Hematopoietic multipotent progenitor cell treated with erythropoietin and hydrocortisone succinate and interleukin-3 and kit ligand, for 17 days (in vitro differentiated cells): ENCODE measurements at regions not wholly inside any gene's neighbourhood (a gene's known extent, or its start where the extent isn't known, plus 50 kb on each side); places are given as distances from the start of the nearest gene placed in this dataset.

Experiments
- DNase-seq: peaks from one replicate; pipeline ENCODE4 v3.0.0-alpha.2; 2015; ENCODE audit warnings: low spot score

GRCh38 chr13:50319635-50320255, 304.5 kb downstream of the KCNRG start:
- no peak for DNase-seq

GRCh38 chr13:50320271-50320862, 305.1 kb downstream of the KCNRG start:
- no peak for DNase-seq

- DNase-seq = no peak
These were observed 306.8 kb downstream of the KCNRG start for GRCh38 chr13:50322006-50322405.

- no peak for DNase-seq
These were observed 308.3 kb downstream of the KCNRG start for GRCh38 chr13:50323440-50324065.

DNA sequence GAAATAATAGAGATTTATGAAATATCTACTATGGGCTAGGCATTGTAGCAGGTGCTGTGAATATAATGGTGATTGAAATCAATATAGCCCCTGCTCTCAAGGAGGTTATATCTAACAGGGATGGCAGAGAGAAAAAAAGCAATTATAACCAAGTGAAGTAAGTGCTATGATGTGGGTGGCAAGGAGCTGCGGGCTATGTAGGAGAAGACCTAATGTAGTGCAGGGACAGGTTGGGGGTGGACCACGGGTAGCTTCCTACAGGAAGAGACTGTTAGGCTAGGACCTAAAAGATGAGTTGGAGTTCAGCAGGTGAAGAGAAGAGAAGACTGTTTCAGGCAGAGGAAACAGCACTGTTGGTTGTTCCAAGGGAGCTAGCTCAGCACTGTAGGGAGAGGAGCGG, 311.0 kb downstream of the KCNRG start:
- no peak for DNase-seq

DNA sequence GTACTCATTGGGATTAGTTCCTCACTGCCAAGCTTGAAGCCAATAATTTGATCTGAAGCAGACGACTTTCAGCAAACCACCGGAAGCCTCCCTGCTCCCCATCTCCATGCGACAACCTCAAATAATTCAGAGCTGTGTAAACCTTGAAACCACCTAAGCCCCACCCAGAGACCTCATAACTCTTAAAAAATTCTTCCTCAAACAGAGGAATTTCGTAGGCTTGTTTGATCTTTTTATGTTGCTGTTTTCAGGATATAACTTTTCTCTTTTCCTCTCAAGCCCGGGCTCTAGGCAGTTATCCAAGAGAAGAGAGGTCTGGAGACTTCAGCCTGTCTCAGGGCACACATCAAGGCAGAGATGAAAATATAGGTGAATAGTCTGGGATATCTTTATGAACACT, 311.6 kb downstream of the KCNRG start:
- no peak for DNase-seq

DNA sequence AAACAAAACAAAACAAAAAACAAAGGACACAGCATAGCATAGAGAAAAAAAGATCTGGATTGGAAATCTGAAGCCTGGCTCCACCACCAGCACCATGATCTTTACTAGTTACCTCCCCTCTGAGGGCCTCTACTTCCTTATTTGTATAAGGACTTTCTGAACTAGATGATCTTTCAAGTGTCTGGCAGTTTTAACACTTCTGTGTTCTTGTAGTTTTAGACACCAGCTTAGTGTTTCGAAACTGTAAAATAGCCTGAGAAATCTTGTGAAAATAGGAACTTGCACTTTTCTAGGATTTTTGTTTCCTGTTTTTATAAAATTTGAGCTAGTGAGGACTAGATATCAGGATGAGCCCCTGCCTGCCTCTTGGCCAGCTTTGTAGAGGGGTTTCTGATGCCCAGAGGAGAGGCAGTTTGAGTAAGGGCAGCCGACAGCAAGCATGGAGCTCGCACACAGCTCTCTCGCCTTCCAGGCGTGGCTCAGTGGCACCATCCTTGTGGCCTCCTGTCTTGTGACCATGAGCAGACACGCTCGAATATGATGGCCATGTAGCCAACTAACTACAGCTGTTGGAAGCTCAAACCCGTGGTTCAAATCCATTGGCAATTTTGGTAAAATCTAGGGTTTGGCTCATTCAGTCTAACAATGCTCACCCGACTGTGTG, 319.0 kb downstream of the KCNRG start:
- no peak for DNase-seq

- no peak for DNase-seq
These were observed 319.7 kb downstream of the KCNRG start for GRCh38 chr13:50334944-50335343.

GRCh38 chr13:50339271-50339670, 324.0 kb downstream of the KCNRG start:
- no peak for DNase-seq

GRCh38 chr13:50340146-50340545, 324.9 kb downstream of the KCNRG start:
- DNase-seq = no peak

- no peak for DNase-seq
These were observed 325.5 kb downstream of the KCNRG start for GRCh38 chr13:50340551-50341287.

GRCh38 chr13:50341526-50341925, 326.3 kb downstream of the KCNRG start:
- no peak for DNase-seq

DNA sequence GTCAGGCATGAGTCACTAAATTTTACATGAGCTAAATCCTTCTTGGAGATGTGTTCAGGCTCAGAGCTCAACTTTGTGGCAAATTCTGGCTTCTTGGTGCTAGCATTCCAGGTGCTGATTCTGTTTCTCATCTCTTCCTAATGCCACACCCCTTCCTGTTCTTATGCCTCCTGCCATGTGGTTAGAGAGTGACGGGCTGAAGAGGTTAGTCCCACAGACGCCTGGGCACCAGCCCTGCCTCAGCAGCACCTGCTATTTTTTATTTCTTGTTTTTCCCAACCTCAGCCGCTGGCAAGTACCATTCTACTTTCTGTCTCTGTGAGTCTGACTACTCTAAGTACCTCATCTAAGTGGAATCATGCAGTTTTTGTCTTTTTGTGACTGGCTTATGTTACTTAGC, 329.5 kb downstream of the KCNRG start:
- DNase-seq = no peak

DNA sequence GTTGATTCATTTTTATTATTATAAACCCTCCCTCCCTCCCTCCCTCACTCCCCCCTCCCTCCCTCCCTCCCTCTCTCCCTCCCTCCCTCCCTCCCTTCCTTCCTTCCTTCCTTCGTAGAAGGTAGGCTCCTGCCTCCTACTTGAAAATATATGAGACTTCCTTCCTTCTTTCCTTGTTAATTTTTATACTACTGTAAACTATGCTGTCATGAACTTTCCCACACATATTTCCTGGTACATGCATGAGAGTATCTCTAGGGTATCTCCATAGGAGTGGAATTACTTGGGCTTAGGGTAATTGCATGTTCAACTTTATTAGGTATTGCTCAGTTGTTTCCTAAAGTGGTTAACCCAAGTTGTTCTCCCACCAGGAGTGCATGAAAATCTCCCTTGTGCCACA, 330.6 kb downstream of the KCNRG start:
- no peak for DNase-seq

DNA sequence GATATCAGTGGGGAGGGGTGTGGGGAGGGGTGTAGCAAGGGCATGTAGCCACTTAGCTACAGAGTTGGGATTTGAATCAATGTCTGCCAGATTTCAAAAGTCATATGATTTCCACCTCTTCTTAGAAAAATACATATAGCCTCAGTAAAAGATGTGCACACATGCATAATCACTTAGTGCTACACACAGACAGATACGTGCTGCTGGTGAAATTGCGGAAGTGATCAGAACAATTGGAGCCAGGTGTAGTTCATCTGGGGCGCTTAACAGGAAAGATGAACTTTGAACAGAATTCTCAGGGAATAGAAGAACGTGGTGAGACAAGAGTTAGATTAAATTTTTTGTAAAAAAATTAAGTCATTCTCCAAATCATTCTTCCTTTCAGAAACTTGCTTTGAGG, 333.1 kb downstream of the KCNRG start:
- no peak for DNase-seq

DNA sequence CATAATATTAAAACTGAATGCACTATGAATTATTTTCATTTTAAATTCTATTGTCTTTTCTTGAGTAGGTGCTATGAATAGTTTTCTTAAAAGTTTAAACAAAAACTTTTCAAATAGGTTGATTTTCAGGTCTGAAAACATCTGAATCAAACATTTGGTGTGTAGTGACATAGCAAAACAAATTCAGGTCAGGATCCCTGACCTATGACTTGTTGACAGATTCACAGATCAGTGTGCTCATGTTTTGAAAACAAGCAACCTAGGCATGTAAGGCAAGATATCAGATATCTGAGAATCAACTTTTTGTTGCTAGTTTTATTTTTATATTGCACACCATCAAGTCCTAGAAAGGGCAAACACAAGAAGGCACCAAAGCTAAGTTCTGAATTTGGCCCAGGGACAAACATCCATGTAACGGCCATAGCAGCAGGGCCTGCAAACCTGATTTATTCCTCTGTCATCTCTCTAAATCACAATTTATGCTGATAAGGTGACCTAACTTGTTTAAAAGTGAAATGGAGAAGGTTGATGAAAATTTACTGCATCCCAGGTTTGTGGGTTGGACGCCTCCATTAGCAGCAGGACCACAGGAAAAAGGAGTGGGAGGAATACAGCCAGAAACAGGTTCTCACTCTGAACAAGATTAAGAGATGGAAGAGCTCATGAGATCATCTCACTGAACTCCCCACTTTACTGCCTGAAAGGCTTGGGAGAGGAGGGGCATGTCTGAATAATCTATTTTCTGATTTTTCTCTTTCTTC, 337.7 kb downstream of the KCNRG start:
- no peak for DNase-seq

DNA sequence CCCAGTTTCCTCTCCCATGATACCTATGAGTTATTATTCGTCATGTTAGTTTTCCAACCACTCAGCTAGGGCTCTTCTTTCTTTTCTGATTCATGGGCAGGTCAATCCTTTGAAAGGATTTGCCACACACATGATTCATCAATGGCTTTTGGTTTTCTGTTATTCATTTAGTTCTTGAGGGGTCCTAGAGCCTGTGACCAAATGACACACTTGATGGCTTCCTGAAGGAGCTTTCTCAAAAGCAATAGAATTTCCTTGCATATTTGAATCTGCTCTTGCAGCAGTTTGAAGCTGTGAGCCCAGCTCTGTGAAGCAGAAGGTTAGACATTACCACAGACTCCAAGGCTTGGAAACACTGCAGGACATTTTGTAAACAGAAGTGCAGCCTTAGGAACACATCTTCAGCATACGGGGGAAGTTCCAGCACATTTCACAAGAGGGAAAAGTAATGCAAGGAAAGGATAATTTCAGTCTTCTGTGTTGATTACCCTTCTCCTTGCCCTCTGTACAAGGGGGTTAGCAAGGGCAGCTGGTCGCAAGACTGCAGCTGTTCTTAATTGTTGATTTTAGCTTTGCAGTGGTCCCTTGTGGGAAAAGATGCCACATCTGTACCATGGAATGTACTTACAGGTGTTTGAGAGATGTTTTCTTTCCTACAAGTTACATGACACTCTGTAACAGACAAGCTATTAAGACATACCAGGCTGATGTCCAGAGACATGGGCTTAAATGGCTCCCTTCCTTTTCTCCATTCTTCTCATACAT, 338.6 kb downstream of the KCNRG start:
- DNase-seq = no peak

DNA sequence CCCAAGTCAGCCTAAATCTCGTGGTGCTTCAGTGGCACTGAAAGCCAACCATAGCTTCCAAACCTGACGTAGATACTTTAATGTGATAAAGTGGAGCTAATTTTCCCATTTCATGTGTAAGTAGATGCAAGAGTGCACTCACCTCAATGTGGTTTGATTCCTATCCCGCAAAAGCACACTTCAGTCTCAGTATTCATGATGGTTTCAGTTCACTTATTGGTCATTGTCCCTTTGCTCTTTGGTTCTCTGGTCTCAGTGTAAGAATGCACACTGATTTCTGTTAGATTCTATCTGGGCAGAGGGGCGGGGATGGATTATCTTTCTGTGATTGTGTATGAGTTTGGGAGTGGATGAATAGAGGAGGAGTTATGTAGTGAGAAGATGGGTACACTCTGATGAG, 340.6 kb downstream of the KCNRG start:
- no peak for DNase-seq

- DNase-seq = no peak
These were observed 341.9 kb downstream of the KCNRG start for GRCh38 chr13:50357136-50357535.

- no peak for DNase-seq
These were observed 342.4 kb downstream of the KCNRG start for GRCh38 chr13:50357586-50358118.
